Fibroblast of skin of right biceps (primary cell): ENCODE measurements at regions not wholly inside any gene's neighbourhood (a gene's known extent, or its start where the extent isn't known, plus 50 kb on each side); places are given as distances from the start of the nearest gene placed in this dataset.
"Not testable (repeated sequence)": the region's sequence is repeated elsewhere in the genome, so short reads cannot be mapped to it uniquely, and the experiment has no call there.

Experiments used
- DNase-seq: peaks from one replicate; pipeline ENCODE4 v3.0.0-alpha.2; 2013

- DNase-seq = no peak
These were observed 161.7 kb upstream of the PGR start for GRCh38 chr11:101291279-101291678.

DNA sequence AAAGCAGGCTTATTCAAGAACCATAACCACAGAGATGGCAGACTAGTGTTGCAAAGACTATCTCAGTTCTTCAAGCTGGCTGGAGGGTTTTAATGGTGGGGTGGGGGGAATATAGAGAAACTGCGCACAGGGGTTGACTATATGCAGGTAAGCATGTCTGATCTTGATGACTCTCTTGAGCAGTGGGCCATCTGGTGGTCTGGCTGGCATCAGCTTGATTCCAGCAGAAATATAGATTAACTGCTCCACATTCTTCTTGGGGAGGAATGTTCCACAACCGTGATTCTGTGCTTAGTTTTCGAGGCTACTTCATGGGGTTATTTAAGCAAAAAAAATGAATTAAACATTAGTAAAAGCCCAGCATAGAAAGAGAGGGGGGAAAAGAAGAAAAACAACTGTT is 158.8 kb upstream of the PGR start:
- DNase-seq = no peak

GRCh38 chr11:101279728-101280127 is 150.1 kb upstream of the PGR start:
- DNase-seq = no peak

- DNase-seq = no peak
These were observed 148.7 kb upstream of the PGR start for GRCh38 chr11:101278286-101278685.

DNA sequence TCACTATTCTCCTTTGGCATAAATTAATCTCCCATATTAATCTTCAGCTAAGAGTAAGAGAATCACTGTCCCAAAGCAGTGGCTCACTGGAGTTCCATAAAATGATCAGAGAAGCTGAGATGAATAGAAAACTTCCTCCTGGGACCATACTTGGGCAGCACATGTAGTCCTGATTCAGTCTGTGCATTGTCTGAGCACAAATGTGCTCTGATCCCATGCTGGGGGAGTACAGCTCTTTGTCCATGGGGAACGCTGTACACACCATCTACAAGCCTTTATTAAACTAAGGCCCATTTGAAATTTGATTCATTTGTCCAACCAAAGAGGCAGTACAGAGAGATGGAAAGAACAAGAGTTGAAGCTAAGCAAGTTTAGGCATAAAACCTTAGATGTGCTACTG is 147.4 kb upstream of the PGR start:
- no peak for DNase-seq

DNA sequence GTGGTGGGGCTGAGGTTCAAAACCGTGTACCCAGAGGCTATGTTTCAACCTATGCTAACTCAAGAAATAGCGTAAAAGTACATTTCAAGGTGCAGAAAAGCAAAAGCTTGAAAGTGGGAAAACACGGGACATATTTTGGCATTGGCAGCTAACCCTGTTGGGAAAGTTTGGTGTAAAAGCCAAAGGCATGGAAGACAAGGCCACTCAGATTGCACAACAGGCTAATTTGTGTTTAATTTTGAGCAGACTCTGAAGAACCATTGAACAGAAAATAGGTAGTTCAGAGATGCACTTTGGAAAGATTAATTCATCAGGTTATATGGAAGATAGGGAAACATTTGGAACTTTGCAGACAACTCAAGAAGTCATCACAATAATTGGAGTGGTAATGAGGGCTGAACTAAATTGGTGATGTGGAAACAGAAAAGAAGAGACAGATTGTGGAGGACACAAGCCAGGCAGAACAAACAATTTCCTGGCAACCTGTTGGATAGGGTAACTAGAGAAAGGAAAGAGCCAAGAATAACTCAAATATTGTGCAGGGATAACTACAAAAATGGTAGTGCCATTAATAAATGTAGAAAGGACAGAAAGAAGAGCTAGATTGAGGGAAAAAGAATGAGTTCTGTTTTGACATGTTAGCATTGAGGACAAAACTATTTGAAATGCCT is 140.5 kb upstream of the PGR start:
- DNase-seq = no peak

GRCh38 chr11:101269390-101269789 is 139.8 kb upstream of the PGR start:
- no peak for DNase-seq

- no peak for DNase-seq
These were observed 138.0 kb upstream of the PGR start for GRCh38 chr11:101267654-101268053.

GRCh38 chr11:101264306-101264705 is 134.7 kb upstream of the PGR start:
- DNase-seq = no peak

GRCh38 chr11:101262995-101263394 is 133.4 kb upstream of the PGR start:
- DNase-seq = no peak

DNA sequence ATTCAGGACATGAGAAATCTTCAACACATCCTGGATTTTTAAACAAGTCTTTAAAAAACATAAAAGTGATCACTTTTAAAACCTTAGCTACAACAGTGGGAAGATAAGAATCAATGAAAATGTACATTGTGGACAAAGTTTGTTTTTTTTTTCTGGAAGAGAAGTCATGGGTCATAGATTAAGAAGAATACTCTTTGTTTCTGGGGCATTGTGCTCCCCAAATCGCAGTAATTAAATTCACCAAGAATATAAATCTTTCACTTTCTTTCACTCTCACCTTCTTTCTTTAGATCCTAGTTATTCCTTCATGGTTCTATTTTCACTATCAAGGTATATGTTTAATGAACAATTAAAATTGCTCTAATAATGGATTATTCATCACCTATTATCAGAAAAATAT is 132.6 kb upstream of the PGR start:
- DNase-seq = no peak

DNA sequence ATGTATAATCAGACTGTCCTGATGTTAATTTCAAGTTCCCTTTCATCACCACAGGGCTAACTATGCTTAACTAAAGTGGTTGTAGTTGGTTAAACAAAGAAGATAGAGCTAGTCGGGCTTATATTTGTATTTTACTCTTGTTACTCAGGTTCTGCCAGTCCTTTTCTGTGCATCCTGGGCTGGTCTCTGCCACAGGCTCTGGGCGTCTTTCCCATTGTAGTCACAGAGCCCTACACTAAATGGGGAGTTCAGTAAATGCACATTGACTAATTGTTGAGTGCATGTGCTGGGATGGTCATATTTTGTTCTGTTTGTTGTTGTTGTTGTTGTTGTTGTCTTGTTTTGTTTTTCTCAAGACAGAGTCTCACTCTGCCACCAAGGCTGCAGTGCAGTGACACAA is 125.4 kb upstream of the PGR start:
- no peak for DNase-seq

- no peak for DNase-seq
These were observed 124.4 kb upstream of the PGR start for GRCh38 chr11:101254037-101254436.

GRCh38 chr11:101245635-101246034 is 116.0 kb upstream of the PGR start:
- DNase-seq = not testable (repeated sequence)

DNA sequence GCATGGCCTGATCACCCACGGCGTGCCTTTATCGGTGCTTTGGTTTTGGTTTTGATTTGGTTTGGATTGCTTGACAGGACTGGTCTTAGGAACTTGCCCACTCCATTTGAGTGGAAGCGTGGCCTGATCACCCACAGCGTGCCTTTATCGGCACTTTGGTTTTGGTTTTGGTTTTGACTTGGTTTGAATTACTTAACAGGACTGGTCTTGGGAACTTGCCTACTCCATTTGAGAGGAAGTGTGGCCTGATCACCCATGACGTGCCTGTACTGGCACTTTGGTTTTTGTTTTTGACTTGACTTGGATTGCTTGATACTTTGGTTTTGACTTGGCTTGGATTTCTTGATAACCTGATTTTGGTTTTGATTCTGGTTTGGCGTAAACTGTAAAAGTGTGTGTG is 115.5 kb upstream of the PGR start:
- DNase-seq = not testable (repeated sequence)

DNA sequence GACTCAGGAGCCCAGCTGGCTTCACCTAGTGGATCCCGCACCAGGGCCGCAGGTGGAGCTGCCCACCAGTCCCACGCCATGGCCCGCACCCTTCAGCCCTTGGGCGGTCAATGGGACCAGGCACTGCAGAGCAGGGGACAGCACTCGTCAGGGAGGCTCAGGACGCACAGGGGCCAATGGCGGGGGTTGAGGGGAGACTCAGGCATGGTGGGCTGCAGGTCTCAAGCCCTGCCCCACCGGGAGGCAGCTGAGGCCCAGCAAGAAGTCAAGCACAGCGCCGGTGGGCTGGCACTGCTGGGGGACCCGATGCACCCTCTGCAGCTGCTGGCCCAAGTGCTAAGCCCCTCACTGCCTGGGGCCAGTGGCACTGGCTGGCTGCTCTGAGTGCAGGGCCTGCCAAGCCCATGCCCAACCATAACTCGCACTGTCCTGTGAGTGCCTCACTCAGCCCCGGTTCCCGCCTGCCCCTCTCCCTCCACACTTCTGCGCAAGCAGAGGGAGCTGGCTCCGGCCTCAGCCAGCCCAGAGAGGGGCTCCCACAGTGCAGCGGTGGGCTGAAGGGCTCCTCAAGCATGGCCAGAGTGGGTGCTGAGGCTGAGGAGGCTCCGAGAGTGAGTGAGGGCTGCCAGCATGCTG is 111.7 kb upstream of the PGR start:
- no peak for DNase-seq

DNA sequence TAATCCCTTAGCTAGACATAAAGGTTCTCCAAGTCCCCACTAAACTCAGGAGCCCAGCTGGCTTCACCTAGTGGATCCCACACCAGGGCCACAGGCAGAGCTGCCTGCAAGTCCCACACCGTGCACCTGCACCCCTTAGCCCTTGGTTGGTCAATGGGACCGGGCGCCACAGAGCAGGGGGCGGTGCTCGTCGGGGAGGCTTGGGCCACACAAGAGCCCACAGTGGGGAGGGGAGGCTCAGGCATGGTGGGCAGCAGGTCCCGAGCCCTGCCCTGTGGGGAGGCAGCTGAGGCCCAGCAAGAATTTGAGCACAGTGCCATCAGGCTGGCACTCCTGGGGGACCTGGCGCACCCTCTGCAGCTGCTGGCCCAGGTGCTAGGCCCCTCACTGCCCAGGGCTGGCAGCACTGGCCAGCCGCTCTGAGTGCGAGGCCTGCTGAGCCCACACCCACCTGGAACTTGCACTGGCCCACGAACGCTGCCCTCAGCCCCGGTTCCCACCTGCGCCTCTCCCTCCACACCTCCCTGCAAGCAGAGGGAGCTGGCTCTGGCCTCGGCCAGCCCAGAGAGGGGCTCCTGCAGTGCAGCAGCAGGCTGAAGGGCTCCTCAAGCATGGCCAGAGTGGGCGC is 101.7 kb upstream of the PGR start:
- not testable (repeated sequence) for DNase-seq

GRCh38 chr11:101226617-101227016 is 97.0 kb upstream of the PGR start:
- no peak for DNase-seq

GRCh38 chr11:101224221-101224620 is 94.6 kb upstream of the PGR start:
- DNase-seq = no peak

- DNase-seq = not testable (repeated sequence)
These were observed 88.5 kb upstream of the PGR start for GRCh38 chr11:101218091-101218490.

DNA sequence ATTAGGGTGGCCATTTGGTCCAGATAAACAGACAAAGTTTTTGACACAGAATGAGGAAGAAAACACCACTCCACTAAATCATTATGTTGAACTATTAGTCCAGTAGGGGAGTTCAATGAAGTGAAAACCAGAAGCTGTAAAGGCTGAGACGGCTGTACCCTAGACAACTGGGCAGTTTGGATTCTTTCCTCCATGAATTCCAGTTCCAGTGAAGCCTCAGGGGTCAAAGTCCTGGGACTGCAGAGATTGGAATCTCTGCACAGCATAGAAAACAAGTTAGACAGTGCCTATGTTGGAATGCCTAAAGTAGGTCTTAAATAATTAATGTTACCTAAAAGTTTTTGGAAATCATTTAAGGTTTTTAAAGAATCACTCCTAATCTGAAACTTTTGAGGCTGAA is 86.5 kb upstream of the PGR start:
- not testable (repeated sequence) for DNase-seq

GRCh38 chr11:101215069-101215468 is 85.5 kb upstream of the PGR start:
- DNase-seq = no peak

DNA sequence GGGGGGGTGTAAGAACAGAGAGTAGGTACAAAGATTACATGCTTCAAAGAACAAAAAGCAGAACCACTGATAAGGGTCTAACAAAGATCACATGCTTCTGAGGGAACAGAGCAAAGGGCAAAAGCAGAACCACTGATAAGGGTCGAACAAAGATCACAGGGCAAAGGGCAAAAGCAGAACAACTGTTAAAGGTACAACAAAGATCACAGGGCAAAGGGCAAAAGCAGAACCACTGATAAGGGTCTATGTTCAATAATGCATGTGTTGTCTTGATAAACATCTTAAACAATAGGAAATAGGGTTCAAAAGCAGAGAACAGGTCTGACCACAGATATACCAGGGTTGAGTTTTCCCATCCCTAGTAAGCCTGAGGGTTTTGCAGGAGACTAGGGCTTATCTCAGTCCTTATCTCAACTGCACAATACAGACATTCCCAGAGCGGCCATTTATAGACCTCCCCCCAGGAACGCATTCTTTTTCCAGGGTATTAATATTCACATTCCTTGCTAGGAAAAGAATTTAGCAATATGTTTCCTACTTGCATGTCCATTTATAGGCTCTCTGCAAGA is 81.9 kb upstream of the PGR start:
- no peak for DNase-seq

- DNase-seq = no peak
These were observed 73.0 kb upstream of the PGR start for GRCh38 chr11:101202614-101203013.
